MCF 10A (cell line): ENCODE measurements at regions not wholly inside any gene's neighbourhood (a gene's known extent, or its start where the extent isn't known, plus 50 kb on each side); places are given as distances from the start of the nearest gene placed in this dataset.

Experiments used
- BruUV-seq: library from RNA; stranded (reverse); fragments of 400-500 nt; replicated peaks from 2 replicates; lab custom pipeline; 2021; lab: Mats Ljungman, UMichigan
- CTCF ChIA-PET: fragments of 300-600 bp; sonication (Branson Sonifier 250); formaldehyde crosslinking; extraction: SDS; loops from one replicate; lab custom pipeline; 2021; ENCODE audit warnings: antibody characterized with exemption, inconsistent platforms; lab: Yijun Ruan, JAX
- POLR2A ChIA-PET: fragments of 300-600, 350-650 bp; sonication (Branson Sonifier 250); formaldehyde crosslinking; extraction: SDS; loops from one replicate; lab custom pipeline; 2020; ENCODE audit warnings: antibody characterized with exemption, inconsistent platforms; lab: Yijun Ruan, JAX
- DNase-seq: peaks from one replicate; pipeline ENCODE4 v3.0.0-alpha.2; 2018; ENCODE audit not compliant: unreplicated experiment
- H3K27ac Mint-ChIP-seq: one replicate; pipeline ENCODE4 v1.8.0; 2022; ENCODE audit warnings: mild to moderate bottlenecking, low read depth, mixed read lengths; ENCODE audit not compliant: unreplicated experiment
- H3K27me3 Mint-ChIP-seq: one replicate; pipeline ENCODE4 v1.8.0; 2022; ENCODE audit warnings: mixed read lengths; ENCODE audit not compliant: insufficient read depth, unreplicated experiment
- H3K36me3 Mint-ChIP-seq: one replicate; pipeline ENCODE4 v1.8.0; 2022; ENCODE audit warnings: mild to moderate bottlenecking, moderate library complexity, mixed read lengths; ENCODE audit not compliant: insufficient read depth, unreplicated experiment
- H3K4me1 Mint-ChIP-seq: one replicate; pipeline ENCODE4 v1.8.0; 2022; ENCODE audit warnings: mixed read lengths; ENCODE audit not compliant: insufficient read depth, unreplicated experiment
- H3K4me3 Mint-ChIP-seq: one replicate; pipeline ENCODE4 v1.8.0; 2022; ENCODE audit warnings: mild to moderate bottlenecking, moderate library complexity, mixed read lengths; ENCODE audit not compliant: unreplicated experiment
- H3K9me3 Mint-ChIP-seq: one replicate; pipeline ENCODE4 v1.8.0; 2022; ENCODE audit warnings: mixed read lengths; ENCODE audit not compliant: unreplicated experiment
- CTCF ChIP-seq: fragments of 200-600 bp; IDR thresholded peaks from one replicate; pipeline ENCODE4 v1.8.0; 2022; ENCODE audit warnings: antibody characterized with exemption, mild to moderate bottlenecking; ENCODE audit not compliant: unreplicated experiment
- intact Hi-C: fragments of 100-400 bp; cut with micrococcal nuclease; formaldehyde crosslinking; loops from 2 replicates; pipeline ENCODE4 v1.14.1; 2022

DNA sequence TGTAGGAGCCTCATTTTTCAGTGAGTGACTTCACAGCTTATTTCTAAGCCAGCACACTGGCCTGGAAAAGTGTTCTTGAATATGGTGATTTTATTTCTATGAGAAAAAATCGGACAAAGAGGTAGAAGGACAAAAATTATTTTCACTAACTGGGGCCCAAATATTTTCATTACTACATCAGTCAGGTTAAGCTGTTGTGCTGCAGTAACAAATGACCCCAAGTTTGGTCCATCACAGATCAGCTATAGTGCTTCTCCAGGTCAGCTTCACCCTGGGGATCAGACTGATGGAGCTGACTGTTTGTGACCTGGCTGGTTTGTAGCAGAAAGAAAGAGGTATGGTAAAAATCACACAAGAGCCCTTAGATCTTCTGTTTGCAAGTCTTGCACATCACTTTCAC is 97.9 kb upstream of the STT3B start:
- no TSS peak for BruUV-seq
- DNase-seq: no peak
- peaks cover 14% of the 10 kb centered on the region for H3K9me3 Mint-ChIP-seq
- H3K4me1 Mint-ChIP-seq: peaks cover 6% of the 10 kb centered on the region
- ChIA-PET CTCF (no interaction called here), POLR2A (no interaction called here)
- H3K36me3 Mint-ChIP-seq: no peaks in the 10 kb centered on the region
- H3K27ac Mint-ChIP-seq: no peak overlapping the region
- H3K4me3 Mint-ChIP-seq: no peak overlapping the region
- no peak for TF ChIP-seq CTCF
- H3K27me3 Mint-ChIP-seq: no peaks in the 10 kb centered on the region
- intact Hi-C loops: no loop called here

DNA sequence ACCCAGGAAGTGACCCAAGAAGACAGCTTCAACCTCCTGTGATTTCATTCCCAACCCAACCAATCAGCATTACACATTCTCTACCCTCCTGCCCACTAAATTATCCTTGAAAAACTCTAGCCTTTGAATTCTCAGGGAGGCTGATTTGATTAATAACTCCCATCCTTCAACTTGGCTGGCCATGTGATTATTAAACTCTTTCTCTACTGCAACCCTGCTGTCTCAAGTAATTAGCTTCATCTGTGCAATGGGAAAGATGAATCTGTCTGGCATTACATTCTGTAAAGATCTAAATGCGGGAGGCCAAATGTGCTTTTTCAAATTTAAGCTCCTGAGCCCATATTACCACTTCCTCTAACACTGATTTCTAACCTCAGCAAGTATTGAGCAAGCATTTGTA is 95.9 kb upstream of the STT3B start:
- BruUV-seq: no TSS peak
- Mint-ChIP-seq H3K4me1 (peaks cover 6% of the 10 kb centered on the region), H3K9me3 (peaks cover 14% of the 10 kb centered on the region), H3K27me3 (no peaks in the 10 kb centered on the region), H3K27ac (no peak overlapping the region), H3K36me3 (no peaks in the 10 kb centered on the region), H3K4me3 (no peak overlapping the region)
- ChIA-PET CTCF (no interaction called here), POLR2A (no interaction called here)
- TF ChIP-seq CTCF: no peak
- DNase-seq: no peak
- intact Hi-C loops: no loop called here

GRCh38 chr3:31438742-31439141 is 94.0 kb upstream of the STT3B start:
- no peaks in the 10 kb centered on the region for H3K36me3 Mint-ChIP-seq
- CTCF ChIA-PET: interaction anchor here (0.6 kb wide), 1 partner anchor 123 kb away, joined by 3 read pairs; no protein-coding TSS in a partner anchor
- peaks cover 14% of the 10 kb centered on the region for H3K9me3 Mint-ChIP-seq
- H3K4me1 Mint-ChIP-seq: no peaks in the 10 kb centered on the region
- no peak for TF ChIP-seq CTCF
- H3K27ac Mint-ChIP-seq: no peak overlapping the region
- H3K4me3 Mint-ChIP-seq: no peak overlapping the region
- intact Hi-C loops: no loop called here
- no TSS peak for BruUV-seq
- no peaks in the 10 kb centered on the region for H3K27me3 Mint-ChIP-seq
- POLR2A ChIA-PET: interaction anchor here (0.7 kb wide), 1 partner anchor 585 kb away, joined by 3 read pairs; no protein-coding TSS in a partner anchor
- DNase-seq: no peak

- Mint-ChIP-seq H3K4me1 (no peaks in the 10 kb centered on the region), H3K27me3 (no peaks in the 10 kb centered on the region), H3K9me3 (peaks cover 14% of the 10 kb centered on the region), H3K36me3 (no peaks in the 10 kb centered on the region), H3K27ac (no peak overlapping the region), H3K4me3 (no peak overlapping the region)
- no peak for DNase-seq
- ChIA-PET POLR2A (interaction anchor here (0.8 to 1.4 kb wide), 2 partner anchors 10 to 17 kb away, joined by 3 to 6 read pairs; no protein-coding TSS in a partner anchor), CTCF (interaction anchor here (0.6 kb wide), 1 partner anchor 138 kb away, joined by 3 read pairs; no protein-coding TSS in a partner anchor)
- no peak for TF ChIP-seq CTCF
- intact Hi-C loops: loop anchor here (10.0 kb wide), 1 partner anchor 465 kb away; no protein-coding TSS in a partner anchor
- BruUV-seq: no TSS peak
These were observed 92.6 kb upstream of the STT3B start for GRCh38 chr3:31439890-31440750.
